PC-3 (cell line): ENCODE measurements at regions not wholly inside any gene's neighbourhood (a gene's known extent, or its start where the extent isn't known, plus 50 kb on each side); places are given as distances from the start of the nearest gene placed in this dataset.
"Not testable (repeated sequence)": the region's sequence is repeated elsewhere in the genome, so short reads cannot be mapped to it uniquely, and the experiment has no call there.

ENCODE experiments used
- CTCF ChIP-seq: fragments of 300-600 bp; sonication (generic); conservative IDR thresholded peaks from 2 replicates; pipeline ENCODE4 v1.5.1; 2017; ENCODE audit warnings: antibody characterized with exemption, low read depth, mild to moderate bottlenecking, low read length
- EZH2 ChIP-seq: fragments of 300-600 bp; sonication (generic); IDR thresholded peaks from one replicate; pipeline ENCODE4 v1.6.1; 2017; ENCODE audit warnings: antibody characterized with exemption, mild to moderate bottlenecking, low read length; ENCODE audit not compliant: unreplicated experiment
- EZH2phosphoT487 ChIP-seq: fragments of 300-600 bp; sonication (generic); IDR thresholded peaks from 2 replicates; pipeline ENCODE4 v1.6.1; 2018; ENCODE audit warnings: mild to moderate bottlenecking, antibody characterized with exemption, low read length, borderline replicate concordance

- 0 out of 2 replicates have a peak, but pooled peaks have one; percentile 28 for TF ChIP-seq CTCF
- TF ChIP-seq EZH2, EZH2phosphoT487: not testable (repeated sequence)
Observed at GRCh38 chr10:30696416-30697185, 67.0 kb upstream of the LYZL2 start.
